ENCODE measurements at regions not wholly inside any gene's neighbourhood (a gene's known extent, or its start where the extent isn't known, plus 50 kb on each side); places are given as distances from the start of the nearest gene placed in this dataset.

GRCh38 chr2:14301331-14301730 lies 331.2 kb upstream of the LRATD1 start:
- TF ChIP-seq RB1 (IDR thresholded peaks at IDR 0.05; ENCODE audit: borderline replicate concordance) = no peak
- no peak for TF ChIP-seq SP1 (IDR thresholded peaks at IDR 0.05; ENCODE audit: low read depth, low read length)
- no peak for TF ChIP-seq YY1 (IDR thresholded peaks at IDR 0.05; ENCODE audit: low read depth, low read length)
